Midbrain (tissue), 1 donor: ENCODE measurements at regions not wholly inside any gene's neighbourhood (a gene's known extent, or its start where the extent isn't known, plus 50 kb on each side); places are given as distances from the start of the nearest gene placed in this dataset.

Experiments
- DNase-seq: peaks from one replicate; lab custom pipeline; 2025; lab: John Stamatoyannopoulos, UW

DNA sequence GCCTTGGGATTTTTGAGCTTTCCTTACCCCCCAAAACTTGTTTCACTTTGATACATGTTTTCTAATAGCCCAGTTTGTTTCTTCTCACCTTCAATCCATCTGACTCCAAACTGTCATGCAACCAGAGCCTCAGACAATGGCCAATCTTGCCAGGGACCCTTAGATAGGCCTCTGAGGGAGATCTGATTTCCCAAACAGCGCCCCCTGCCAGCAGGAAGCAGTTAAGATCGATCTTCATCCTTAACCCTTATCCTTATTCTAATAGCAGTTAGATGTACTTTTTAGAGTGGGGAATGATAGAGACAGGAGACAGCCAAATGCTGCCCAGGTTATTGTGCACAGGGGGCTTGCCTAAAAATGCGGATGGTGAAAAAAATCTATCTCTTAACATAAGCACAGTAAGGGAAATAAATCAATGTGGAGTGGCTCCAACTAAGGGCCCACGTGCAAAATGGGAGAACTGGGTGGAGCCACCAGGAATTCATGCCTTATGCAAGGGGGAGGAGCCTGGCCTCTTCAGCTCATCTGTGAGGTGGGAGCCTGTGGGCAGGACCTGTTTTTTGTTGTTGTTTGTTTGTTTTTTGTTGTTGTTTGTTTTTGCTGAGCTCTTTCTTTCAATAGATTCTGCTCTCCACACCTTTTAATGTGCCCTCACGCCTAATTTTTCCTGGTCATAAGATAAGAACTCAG lies 833.6 kb upstream of the AGA start:
- DNase-seq: no peak

DNA sequence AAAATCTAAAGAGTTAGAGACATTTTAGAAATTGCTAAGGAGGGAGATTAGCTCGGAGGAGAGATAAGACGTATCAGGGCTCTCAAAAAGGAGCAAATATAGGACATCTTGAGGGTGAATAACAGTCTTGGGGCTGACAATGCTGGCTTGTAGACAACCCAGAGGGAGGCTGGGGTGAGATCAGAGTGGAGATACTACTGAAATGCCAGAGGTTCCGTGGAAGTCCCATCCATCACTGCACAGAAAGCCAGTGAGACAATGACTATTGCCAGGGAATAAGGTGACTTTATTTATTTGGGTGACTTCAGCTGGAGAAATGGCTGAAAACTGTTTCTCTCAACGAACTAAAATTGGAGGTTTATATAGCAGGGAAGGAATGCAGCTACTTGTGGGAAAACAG lies 838.1 kb upstream of the AGA start:
- DNase-seq: no peak

GRCh38 chr4:178288462-178288861 lies 846.2 kb upstream of the AGA start:
- no peak for DNase-seq

GRCh38 chr4:178293601-178294000 lies 851.4 kb upstream of the AGA start:
- DNase-seq: no peak

GRCh38 chr4:178296669-178297068 lies 854.4 kb upstream of the AGA start:
- DNase-seq: no peak

DNA sequence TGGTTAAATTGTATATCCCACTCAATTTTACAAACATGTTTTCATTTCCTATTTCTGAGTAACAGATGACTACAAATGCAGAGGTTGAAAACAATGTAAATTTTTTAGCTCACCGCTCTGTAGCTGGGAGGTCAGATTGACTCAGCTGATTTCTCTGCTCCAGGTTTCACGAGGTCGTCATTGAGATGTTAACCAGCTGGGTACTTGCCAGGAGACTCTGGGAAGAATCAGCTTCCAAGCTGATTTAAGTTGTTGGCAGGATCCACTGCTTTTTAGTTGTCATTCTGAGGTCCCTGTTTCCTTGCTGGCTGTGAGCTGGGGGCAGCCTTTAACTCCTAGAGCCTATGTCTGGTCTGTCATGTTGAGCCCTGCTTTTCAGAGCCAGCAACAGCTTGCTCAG lies 864.3 kb upstream of the AGA start:
- no peak for DNase-seq

- DNase-seq: no peak
Observed at GRCh38 chr4:178309890-178310289, 867.7 kb upstream of the AGA start.

DNA sequence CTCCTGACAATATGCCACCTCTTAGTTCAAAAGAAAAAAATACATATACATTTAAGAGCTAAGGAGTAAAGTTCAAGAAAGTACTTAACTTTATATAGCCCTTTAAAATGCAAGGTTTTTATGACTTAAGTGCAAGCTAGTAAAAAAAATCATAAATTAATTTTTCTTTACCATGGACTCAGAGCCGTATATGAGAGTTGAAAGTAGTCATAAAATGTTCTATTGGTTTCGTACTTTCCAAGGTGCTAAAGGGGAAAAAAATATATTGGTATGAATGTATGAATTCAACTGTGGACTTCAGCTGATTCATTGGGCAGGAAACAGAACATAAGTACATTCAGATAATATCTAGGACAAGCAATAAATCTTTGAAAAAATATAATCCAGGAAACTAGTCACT lies 869.8 kb upstream of the AGA start:
- DNase-seq: no peak

GRCh38 chr4:178314287-178314686 lies 872.0 kb upstream of the AGA start:
- no peak for DNase-seq

GRCh38 chr4:178316211-178316610 lies 874.0 kb upstream of the AGA start:
- no peak for DNase-seq

GRCh38 chr4:178320003-178320402 lies 877.8 kb upstream of the AGA start:
- DNase-seq: no peak

DNA sequence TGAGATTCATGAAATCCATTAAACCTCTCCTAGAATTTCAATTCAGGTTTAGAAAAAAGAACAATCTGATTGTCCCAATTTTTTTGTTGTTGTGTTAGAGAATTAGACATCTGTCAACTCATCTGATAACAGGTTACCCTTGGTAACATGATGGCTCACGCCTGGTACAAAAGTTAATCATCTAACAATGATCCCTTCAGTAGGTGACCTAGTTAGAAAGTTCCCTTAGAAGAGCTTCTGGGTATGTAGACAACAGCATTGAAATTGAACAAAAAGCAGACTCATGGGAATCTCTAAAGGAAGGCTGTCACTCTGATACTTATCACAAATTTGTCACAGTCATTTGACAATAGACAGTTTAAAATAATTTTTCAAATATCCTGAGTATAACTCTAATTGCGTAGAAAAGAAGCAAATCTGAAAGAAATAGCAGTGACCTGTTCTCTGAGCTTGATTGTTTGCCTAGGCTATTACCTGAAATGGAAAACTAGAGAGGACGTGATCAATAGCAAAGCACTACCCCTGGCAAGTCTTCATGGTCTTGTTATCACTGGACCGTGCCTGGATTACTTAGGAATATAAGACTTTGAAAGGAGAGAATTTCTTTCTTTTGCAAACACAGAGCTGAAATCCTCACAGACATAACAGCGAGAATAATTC lies 880.4 kb upstream of the AGA start:
- no peak for DNase-seq

GRCh38 chr4:178329226-178329872 lies 887.1 kb upstream of the AGA start:
- DNase-seq: no peak

GRCh38 chr4:178333355-178333754 lies 891.1 kb upstream of the AGA start:
- DNase-seq: no peak

GRCh38 chr4:178339769-178340168 lies 897.5 kb upstream of the AGA start:
- DNase-seq: no peak

- no peak for DNase-seq
Observed at GRCh38 chr4:178340468-178340867, 898.2 kb upstream of the AGA start.

- DNase-seq: no peak
Observed at GRCh38 chr4:178344096-178344495, 901.9 kb upstream of the AGA start.

GRCh38 chr4:178347111-178347510 lies 904.9 kb upstream of the AGA start:
- DNase-seq: no peak

- DNase-seq: no peak
Observed at GRCh38 chr4:178349601-178350000, 907.4 kb upstream of the AGA start.

GRCh38 chr4:178351185-178351584 lies 908.9 kb upstream of the AGA start:
- no peak for DNase-seq

GRCh38 chr4:178356725-178357124 lies 914.5 kb upstream of the AGA start:
- no peak for DNase-seq

DNA sequence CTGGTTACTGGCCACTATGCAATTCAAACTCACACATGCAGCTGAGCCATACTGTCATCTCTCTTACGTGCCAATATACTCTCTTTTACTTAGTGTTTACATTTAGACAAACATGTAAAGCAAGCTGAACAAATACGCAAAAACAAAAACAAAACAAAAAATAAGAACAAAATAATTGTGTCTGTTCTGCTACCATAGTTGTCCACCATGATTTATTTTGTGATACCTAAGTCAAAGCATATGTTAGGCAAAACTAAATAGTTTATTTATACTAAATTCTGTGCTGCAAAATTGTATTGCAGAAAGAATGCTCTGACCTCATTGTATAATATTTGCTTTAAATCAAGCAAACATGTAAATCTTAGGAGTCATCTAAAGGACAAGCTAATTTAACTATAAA lies 943.2 kb upstream of the AGA start:
- DNase-seq: no peak

DNA sequence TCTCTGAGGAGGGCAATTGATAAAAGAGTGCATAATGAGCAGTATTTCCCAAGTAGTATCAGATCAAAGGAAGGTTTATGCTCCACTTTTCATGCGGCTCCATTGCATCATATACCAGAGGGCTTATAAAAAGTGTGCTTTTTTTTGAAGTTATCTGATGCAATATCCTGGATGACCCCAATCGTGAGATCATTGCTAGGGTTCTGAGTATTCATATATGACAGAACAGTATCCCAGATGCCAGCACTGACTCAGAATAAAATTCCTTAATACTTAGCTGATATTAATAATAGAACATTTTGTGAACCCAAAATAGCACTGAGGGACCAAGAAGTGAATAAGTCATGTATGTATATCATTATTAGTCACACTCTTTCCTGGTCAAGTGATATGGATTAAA lies 945.5 kb upstream of the AGA start:
- no peak for DNase-seq

GRCh38 chr4:178395798-178396197 lies 953.6 kb upstream of the AGA start:
- no peak for DNase-seq
